Transverse colon (tissue), 4 donors: ENCODE measurements at regions not wholly inside any gene's neighbourhood (a gene's known extent, or its start where the extent isn't known, plus 50 kb on each side); places are given as distances from the start of the nearest gene placed in this dataset.

Experiments used
- CTCF ChIP-seq, 5 experiments: fragments of 200-600 bp in 3 of 5; fragments of 450-650 bp in 2 of 5; sonication (generic) in 3 of 5; IDR thresholded peaks; 1 replicate in 2 of 5; 2 replicates in 3 of 5; pipeline ENCODE4 v1.5.1; 2016 to 2017; ENCODE audit warnings: antibody characterized with exemption in 5 of 5, inconsistent platforms in 3 of 5, mild to moderate bottlenecking in 2 of 5, moderate library complexity in 1 of 5
- EP300 ChIP-seq: sonication (generic); formaldehyde crosslinking; IDR thresholded peaks from one replicate; pipeline ENCODE4 v1.6.1; 2017; ENCODE audit warnings: antibody characterized with exemption, low read depth
- POLR2A ChIP-seq: fragments of 450-650 bp; IDR thresholded peaks from one replicate; pipeline ENCODE4 v1.6.1; 2016; ENCODE audit warnings: antibody characterized with exemption, mild to moderate bottlenecking, moderate library complexity
- POLR2AphosphoS5 ChIP-seq, 3 donors: sonication (generic); formaldehyde crosslinking; IDR thresholded peaks; one replicate each; pipeline ENCODE4 v1.6.1; 2016; ENCODE audit warnings: antibody characterized with exemption in 3 of 3

- TF ChIP-seq POLR2A, result no peak
- no peak for TF ChIP-seq POLR2AphosphoS5 (IDR thresholded peaks at IDR 0.05)
- TF ChIP-seq EP300, result no peak
- no peak for TF ChIP-seq CTCF (IDR thresholded peaks at IDR 0.05)
Measured at GRCh38 chr9:127557998-127558546, 54.0 kb upstream of the STXBP1 start.
